Endothelial cell of umbilical vein (primary cell): ENCODE measurements at regions not wholly inside any gene's neighbourhood (a gene's known extent, or its start where the extent isn't known, plus 50 kb on each side); places are given as distances from the start of the nearest gene placed in this dataset. TPM values are rescaled to one million over a fixed set of nuclear protein-coding genes. Genes with fewer than 3 reads are reported as not detected.

Source experiments
- BruUV-seq: library from RNA; stranded (reverse); fragments of 400-500 nt; replicated peaks from 2 replicates; lab custom pipeline; 2021; lab: Mats Ljungman, UMichigan
- CTCF ChIA-PET: fragments of 300-600, 350-600 bp; sonication (Branson Sonifier 250); formaldehyde crosslinking; loops from one replicate; lab custom pipeline; 2021; ENCODE audit warnings: antibody characterized with exemption, inconsistent platforms; lab: Charles Lee
- POLR2A ChIA-PET: fragments of 300-600, 350-600 bp; sonication (Branson Sonifier 250); formaldehyde crosslinking; loops from one replicate; lab custom pipeline; 2021; ENCODE audit warnings: antibody characterized with exemption, inconsistent platforms; lab: Charles Lee
- DNase-seq: peaks from one replicate; pipeline ENCODE4 v3.0.0-alpha.2; 2011; ENCODE audit warnings: low read depth, low spot score
- FAIRE-seq: peaks from 2 replicates; lab custom pipeline; 2011; peaks lifted over from hg19 to GRCh38; lab: Jason Lieb, UNC
- H2AFZ ChIP-seq: 2 replicates; pipeline ENCODE4 v1.6.0; 2012; ENCODE audit warnings: low read depth, low read length, control low read depth, inconsistent platforms
- H3K27ac ChIP-seq: 2 replicates; pipeline ENCODE4 v1.5.1; 2011; ENCODE audit warnings: low read depth, mild to moderate bottlenecking, control low read depth, low read length, moderate library complexity; ENCODE audit not compliant: insufficient read depth
- H3K27me3 ChIP-seq, 2 experiments: 2 replicates each; pipeline versions ENCODE4 v1.6.0 to v1.6.1; 2011; ENCODE audit warnings: low read length in 2 of 2, mixed read lengths in 1 of 2; ENCODE audit not compliant: control insufficient read depth in 2 of 2, insufficient read depth in 2 of 2
- H3K36me3 ChIP-seq, 2 experiments: 2 replicates in 1 of 2; 3 replicates in 1 of 2; pipeline ENCODE4 v1.5.1; 2011; ENCODE audit warnings: low read length in 2 of 2, mild to moderate bottlenecking in 1 of 2, moderate library complexity in 1 of 2; ENCODE audit not compliant: control insufficient read depth in 2 of 2, insufficient read depth in 2 of 2; ENCODE audit errors: extremely low read depth in 1 of 2
- H3K4me1 ChIP-seq: 3 replicates; pipeline ENCODE4 v1.5.1; 2011; ENCODE audit warnings: mild to moderate bottlenecking, low read length; ENCODE audit not compliant: control insufficient read depth, insufficient read depth; ENCODE audit errors: extremely low read depth
- H3K4me2 ChIP-seq: 2 replicates; pipeline ENCODE4 v1.6.1; 2011; ENCODE audit warnings: low read length, control low read depth, mixed read lengths; ENCODE audit not compliant: insufficient read depth
- H3K4me3 ChIP-seq, 3 experiments: fragments of 200-600 bp in 1 of 3; sonication (generic), shearing (Covaris generic) in 1 of 3; replicated peaks in 1 of 3; 2 replicates each; pipeline ENCODE4 v1.5.1; 2011 to 2016; ENCODE audit warnings: control low read depth in 3 of 3, low read length in 3 of 3, mild to moderate bottlenecking in 2 of 3, inconsistent platforms in 1 of 3, low read depth in 1 of 3, moderate library complexity in 1 of 3; ENCODE audit not compliant: insufficient read depth in 1 of 3
- H3K79me2 ChIP-seq: 2 replicates; pipeline ENCODE4 v1.6.0; 2012; ENCODE audit warnings: low read length, inconsistent platforms; ENCODE audit not compliant: control insufficient read depth, insufficient read depth
- H3K9ac ChIP-seq: replicated peaks from 2 replicates; pipeline ENCODE3; 2011; ENCODE audit warnings: low read length, control low read depth; ENCODE audit not compliant: insufficient read depth; ENCODE audit errors: extremely low read depth
- H3K9me1 ChIP-seq: replicated peaks from 3 replicates; pipeline ENCODE4 v1.6.0; 2011; ENCODE audit warnings: mild to moderate bottlenecking, low read length; ENCODE audit not compliant: control insufficient read depth, insufficient read depth; ENCODE audit errors: extremely low read depth
- H3K9me3 ChIP-seq: replicated peaks from 2 replicates; pipeline ENCODE4 v1.5.1; 2012; ENCODE audit warnings: low read length, inconsistent platforms; ENCODE audit not compliant: control insufficient read depth, insufficient read depth
- H4K20me1 ChIP-seq: replicated peaks from 2 replicates; pipeline ENCODE3; 2011; ENCODE audit warnings: mild to moderate bottlenecking, low read length; ENCODE audit not compliant: control insufficient read depth, insufficient read depth; ENCODE audit errors: extremely low read depth
- EZH2 ChIP-seq: IDR thresholded peaks from 2 replicates; pipeline ENCODE4 v1.6.1; 2012; ENCODE audit warnings: borderline replicate concordance, low read depth, mild to moderate bottlenecking, moderate library complexity, low read length, inconsistent platforms; ENCODE audit not compliant: severe bottlenecking
- FOS ChIP-seq: IDR thresholded peaks from 2 replicates; pipeline ENCODE4 v1.6.1; 2011; ENCODE audit warnings: mild to moderate bottlenecking, low read length, moderate library complexity, borderline replicate concordance; ENCODE audit not compliant: insufficient read depth
- JUN ChIP-seq: IDR thresholded peaks from 2 replicates; pipeline ENCODE4 v1.6.1; 2011; ENCODE audit warnings: borderline replicate concordance, low read depth; ENCODE audit not compliant: insufficient read length, insufficient read depth
- MYC ChIP-seq: IDR thresholded peaks from one replicate; pipeline ENCODE4 v1.6.1; 2011; ENCODE audit warnings: mild to moderate bottlenecking, low read depth, low read length
- POLR2A ChIP-seq: IDR thresholded peaks from 2 replicates; pipeline ENCODE4 v1.6.1; 2012; ENCODE audit warnings: low read depth, mild to moderate bottlenecking, control low read depth, low read length
- dilution Hi-C: fragments of 300-500 bp; cut with MboI; formaldehyde crosslinking; loops from one replicate; pipeline ENCODE4 v1.15.0; 2019; ENCODE audit warnings: low sequenced_read_pairs; ENCODE audit not compliant: extremely low pct_ligation_motif_present
- intact Hi-C: fragments of 100-400 bp; cut with micrococcal nuclease; formaldehyde crosslinking; loops from one replicate; pipeline ENCODE4 v1.10.0; 2022
- small RNA-seq: library from RNA; depleted of rRNA; stranded (forward); fragments of <200 nt; gene quantifications from one replicate; pipeline ENCODE3, GENCODE V24; 2012; ENCODE audit warnings: low replicate concordance, low read depth; ENCODE audit not compliant: insufficient read depth, insufficient read length
- TF ChIP-seq, protein P1 (sequence below): IDR thresholded peaks from 2 replicates; pipeline ENCODE4 v1.6.1; 2011; ENCODE audit not compliant: insufficient read depth, insufficient read length

DNA sequence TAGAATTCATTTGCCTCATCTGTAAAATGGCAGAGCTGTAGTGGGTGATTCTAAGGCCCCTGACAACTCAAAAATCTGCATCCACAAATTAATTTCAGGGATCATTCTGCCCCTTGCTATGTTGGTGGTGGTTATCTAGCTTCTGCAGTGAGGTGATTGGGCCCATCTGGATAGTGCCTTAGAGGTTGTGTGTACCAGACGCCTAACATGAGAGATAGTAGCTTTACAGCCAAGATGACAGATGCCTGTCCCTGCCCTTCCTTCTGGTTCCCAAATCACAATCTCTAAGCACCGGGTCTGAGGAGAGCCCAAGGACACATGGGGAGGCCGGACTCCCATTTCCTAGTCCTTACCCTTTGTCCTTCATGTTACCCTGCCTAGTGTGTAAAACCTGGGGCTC is 51.1 kb upstream of the TNP1 start:
- ChIA-PET POLR2A (no interaction called here), CTCF (interaction anchor here (1.3 kb wide), 1 partner anchor 9 kb away, joined by 4 read pairs; no protein-coding TSS in a partner anchor)
- Histone ChIP-seq H3K36me3 (no peaks in the 10 kb centered on the region), H3K27ac (no peak overlapping the region), H3K9ac (no peak overlapping the region), H3K27me3 (no peaks in the 10 kb centered on the region), H3K4me2 (no peak overlapping the region), H4K20me1 (no peaks in the 10 kb centered on the region), H3K4me1 (no peaks in the 10 kb centered on the region), H3K9me1 (no peaks in the 10 kb centered on the region), H3K79me2 (no peaks in the 10 kb centered on the region), H2AFZ (no peak overlapping the region), H3K9me3 (no peaks in the 10 kb centered on the region), H3K4me3 (no peak overlapping the region)
- dilution Hi-C loops (no loop called here), intact Hi-C loops (no loop called here)
- no peak for DNase-seq
- no peak for FAIRE-seq
- BruUV-seq = no TSS peak
- TF ChIP-seq POLR2A (no peak), EZH2 (no peak), JUN (no peak), FOS (no peak), MYC (no peak)
- TF ChIP-seq, protein P1, sequence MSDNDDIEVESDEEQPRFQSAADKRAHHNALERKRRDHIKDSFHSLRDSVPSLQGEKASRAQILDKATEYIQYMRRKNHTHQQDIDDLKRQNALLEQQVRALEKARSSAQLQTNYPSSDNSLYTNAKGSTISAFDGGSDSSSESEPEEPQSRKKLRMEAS = no peak

DNA sequence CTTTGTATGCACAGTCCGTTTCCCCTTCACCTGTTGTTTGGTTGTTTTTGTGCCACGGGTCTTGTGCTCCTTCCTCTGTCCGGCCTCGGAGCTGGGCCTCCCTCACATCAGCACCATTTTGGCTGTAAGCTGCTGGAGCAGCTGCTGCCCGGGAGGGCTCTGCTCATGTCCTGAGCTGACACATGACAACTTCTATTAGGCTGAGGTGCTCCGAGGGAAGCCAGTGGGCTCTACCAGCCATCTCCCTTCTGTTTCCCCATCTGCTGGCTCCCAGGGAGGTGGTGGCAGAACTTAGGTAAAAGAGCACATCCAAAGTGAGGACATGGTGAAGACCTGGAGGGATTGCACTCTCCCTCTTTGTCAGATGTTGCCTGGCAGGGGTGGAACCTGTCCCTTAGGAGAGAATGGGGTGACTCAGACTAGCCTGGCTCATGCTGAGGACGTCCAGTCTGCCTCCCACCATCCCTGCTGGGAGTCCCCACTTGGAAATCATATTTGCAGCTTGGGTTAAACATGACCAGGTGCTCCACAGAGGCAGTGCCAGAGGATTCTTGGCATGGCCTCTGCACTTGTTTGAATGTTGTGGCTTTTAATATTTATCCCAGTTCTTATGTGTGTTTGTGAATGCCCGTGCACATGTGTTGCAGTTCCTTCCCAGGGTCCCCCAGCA is 49.8 kb upstream of the TNP1 start:
- no peaks in the 10 kb centered on the region for H3K9me3 ChIP-seq
- no peaks in the 10 kb centered on the region for H3K36me3 ChIP-seq
- POLR2A ChIA-PET = no interaction called here
- no peaks in the 10 kb centered on the region for H3K9me1 ChIP-seq
- no peaks in the 10 kb centered on the region for H3K4me1 ChIP-seq
- no peak overlapping the region for H3K9ac ChIP-seq
- H3K4me2 ChIP-seq = no peak overlapping the region
- CTCF ChIA-PET = interaction anchor here (0.8 to 1.3 kb wide), 2 partner anchors 13 kb away, joined by 3 read pairs; no protein-coding TSS in a partner anchor
- no peak for DNase-seq
- H3K79me2 ChIP-seq = no peaks in the 10 kb centered on the region
- H2AFZ ChIP-seq = no peak overlapping the region
- TF ChIP-seq POLR2A = no peak
- H3K4me3 ChIP-seq = no peak overlapping the region
- BruUV-seq = no TSS peak
- intact Hi-C loops (no loop called here), dilution Hi-C loops (no loop called here)
- no peak overlapping the region for H3K27ac ChIP-seq
- FAIRE-seq = no peak
- H3K27me3 ChIP-seq = peaks cover 0 to 1% of the 10 kb centered on the region in 2 experiments
- no peaks in the 10 kb centered on the region for H4K20me1 ChIP-seq

Small RNA genes in the stretch of these regions (small RNA-seq; reads per million reads assigned to genes)
- not detected for gene RF01983
